Heart left ventricle (tissue), 16 donors: ENCODE measurements at regions not wholly inside any gene's neighbourhood (a gene's known extent, or its start where the extent isn't known, plus 50 kb on each side); places are given as distances from the start of the nearest gene placed in this dataset.

ENCODE experiments used
- ATAC-seq, 4 donors: fragments of 200-7000 bp; cut with Tn5 transposase; one replicate each; pipeline ENCODE4 v1.9.1; 2020 to 2022; ENCODE audit warnings: moderate library complexity in 4 of 4, mild to moderate bottlenecking in 3 of 4, moderate number of reproducible peaks in 1 of 4
- DNase-seq, 5 donors: peaks; one replicate each; pipeline ENCODE4 v3.0.0-alpha.2; 2020
- H3K27ac ChIP-seq, 12 donors: fragments of 200-600 bp; sonication (generic) in 4 of 12; one replicate each; pipeline versions ENCODE4 v1.5.0 to v1.8.0; 2016 to 2022; ENCODE audit warnings: mild to moderate bottlenecking in 2 of 12
- H3K27me3 ChIP-seq, 9 donors: fragments of 200-600 bp; sonication (generic) in 2 of 9; one replicate each; pipeline versions ENCODE4 v1.5.1 to v1.8.0; 2016 to 2022; ENCODE audit warnings: mild to moderate bottlenecking in 3 of 9
- H3K36me3 ChIP-seq, 9 donors: fragments of 200-600 bp; sonication (generic) in 2 of 9; one replicate each; pipeline versions ENCODE4 v1.5.0 to v1.8.0; 2018 to 2022; ENCODE audit warnings: mild to moderate bottlenecking in 2 of 9
- H3K4me1 ChIP-seq, 12 donors: fragments of 200-600 bp; sonication (generic) in 4 of 12; one replicate each; pipeline versions ENCODE4 v1.5.0 to v1.8.0; 2016 to 2022; ENCODE audit warnings: mild to moderate bottlenecking in 3 of 12
- H3K4me3 ChIP-seq, 12 donors: fragments of 200-600 bp; sonication (generic) in 4 of 12; one replicate each; pipeline versions ENCODE4 v1.5.0 to v1.8.0; 2017 to 2022; ENCODE audit warnings: mild to moderate bottlenecking in 9 of 12, moderate library complexity in 4 of 12
- H3K9me3 ChIP-seq, 12 donors: fragments of 200-600 bp; sonication (generic) in 4 of 12; one replicate each; pipeline versions ENCODE4 v1.5.0 to v1.8.0; 2016 to 2022; ENCODE audit warnings: mild to moderate bottlenecking in 1 of 12
- POLR2A ChIP-seq, 2 donors: fragments of 450-650 bp; IDR thresholded peaks; one replicate each; pipeline ENCODE4 v1.6.1; 2017; ENCODE audit warnings: antibody characterized with exemption in 2 of 2, mild to moderate bottlenecking in 2 of 2, moderate library complexity in 2 of 2
- WGBS, 4 donors: extraction: QIAGEN DNeasy Blood & Tissue Kit in 2 of 4; methylation state at CpG; one replicate each; pipeline versions ENCODE4 v1.1.5 to v1.1.7; 2013 to 2018; 5-methylcytosine and 5-hydroxymethylcytosine counted together
- intact Hi-C, 10 donors: fragments of 100-400 bp; cut with DNase I; formaldehyde crosslinking; loops; one replicate each; pipeline versions ENCODE4 v1.11.1 to v1.14.2; 2022
- TF ChIP-seq, protein P1 (sequence below), 12 donors: fragments of 200-600 bp; sonication (generic) in 4 of 12; IDR thresholded peaks; one replicate each; pipeline versions ENCODE4 v1.5.0 to v1.8.0; 2018 to 2022; ENCODE audit warnings: antibody characterized with exemption in 12 of 12, mild to moderate bottlenecking in 5 of 12
- donor health status: ischemic (EF 13 %, LVEDD 7.1; RV severe dilation, severe dysfunction).
- donor health status: healthy with polysubstance abuse.
- donor health status: DM: no; HTN: yes; CAD: no.
- donor health status: DM: no; HTN: no; CAD: no.
- donor health status: ischemic (EF 25% LVEDD 6.9; RV normal size, moderate dysfunction).
- donor health status: ischemic (EF 25% LVEDD 5.7; RV mildly dilated, moderate dysfunction).
- donor health status: healthy.
- donor health status: DM: yes; HTN: yes; CAD: no.
- donor health status: ischemic (EF 35%, LVEDD 5.7; RV mildly dilated, moderate dysfunction).
- donor health status: nonischemic (EF 11% LVEDD 7.7; RV severe dilation, severe dysfunction).
- donor health status: DM: yes; HTN: yes; CAD: no.
- donor health status: PGD.
- donor health status: ischemic (EF 29% LVEDD 5.4; RV normal size, mild dysfunction).
- donor health status: nonischemic (EF 23%, LVEDD 6.1; RV moderate dilation, normal function).

GRCh38 chr15:69699096-69699495 lies 246.5 kb downstream of the RPLP1 start:
- TF ChIP-seq, protein P1, sequence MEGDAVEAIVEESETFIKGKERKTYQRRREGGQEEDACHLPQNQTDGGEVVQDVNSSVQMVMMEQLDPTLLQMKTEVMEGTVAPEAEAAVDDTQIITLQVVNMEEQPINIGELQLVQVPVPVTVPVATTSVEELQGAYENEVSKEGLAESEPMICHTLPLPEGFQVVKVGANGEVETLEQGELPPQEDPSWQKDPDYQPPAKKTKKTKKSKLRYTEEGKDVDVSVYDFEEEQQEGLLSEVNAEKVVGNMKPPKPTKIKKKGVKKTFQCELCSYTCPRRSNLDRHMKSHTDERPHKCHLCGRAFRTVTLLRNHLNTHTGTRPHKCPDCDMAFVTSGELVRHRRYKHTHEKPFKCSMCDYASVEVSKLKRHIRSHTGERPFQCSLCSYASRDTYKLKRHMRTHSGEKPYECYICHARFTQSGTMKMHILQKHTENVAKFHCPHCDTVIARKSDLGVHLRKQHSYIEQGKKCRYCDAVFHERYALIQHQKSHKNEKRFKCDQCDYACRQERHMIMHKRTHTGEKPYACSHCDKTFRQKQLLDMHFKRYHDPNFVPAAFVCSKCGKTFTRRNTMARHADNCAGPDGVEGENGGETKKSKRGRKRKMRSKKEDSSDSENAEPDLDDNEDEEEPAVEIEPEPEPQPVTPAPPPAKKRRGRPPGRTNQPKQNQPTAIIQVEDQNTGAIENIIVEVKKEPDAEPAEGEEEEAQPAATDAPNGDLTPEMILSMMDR (IDR thresholded peaks at IDR 0.05) = no peak
- no peak for TF ChIP-seq POLR2A (IDR thresholded peaks at IDR 0.05)
- DNase-seq (no peak), ATAC-seq (no peak)
- intact Hi-C loops = loop anchor here in 1 of 10 donors (10.0 kb wide), 1 partner anchor 56 kb away; no protein-coding TSS in a partner anchor
- Histone ChIP-seq H3K27me3 (no peaks in the 10 kb centered on the region), H3K4me1 (peaks cover 0 to 5% (median 0%) of the 10 kb centered on the region in 12 donors), H3K27ac (no peak overlapping the region), H3K9me3 (no peaks in the 10 kb centered on the region), H3K4me3 (no peak overlapping the region), H3K36me3 (no peaks in the 10 kb centered on the region)
- WGBS, 4 donors = 55 to 89% (median 82%) methylated on average over 1 of the region's 1 CpG

GRCh38 chr15:69700380-69700779 lies 247.8 kb downstream of the RPLP1 start:
- no peak for ATAC-seq
- DNase-seq = no peak
- Histone ChIP-seq H3K4me1 (peaks cover 0 to 5% (median 0%) of the 10 kb centered on the region in 12 donors), H3K9me3 (no peaks in the 10 kb centered on the region), H3K27me3 (no peaks in the 10 kb centered on the region), H3K4me3 (no peak overlapping the region), H3K36me3 (no peaks in the 10 kb centered on the region), H3K27ac (no peak overlapping the region)
- TF ChIP-seq, protein P1 (IDR thresholded peaks at IDR 0.05) = no peak
- no peak for TF ChIP-seq POLR2A (IDR thresholded peaks at IDR 0.05)
- 83 to 100% (median 89%) methylated on average over 2 to 3 of the region's 3 CpGs for WGBS, 4 donors
- intact Hi-C loops = no loop called here

- Histone ChIP-seq H3K4me1 (peaks cover 0 to 5% (median 0%) of the 10 kb centered on the region in 12 donors), H3K4me3 (no peak overlapping the region), H3K27ac (no peak overlapping the region), H3K36me3 (no peaks in the 10 kb centered on the region), H3K27me3 (no peaks in the 10 kb centered on the region), H3K9me3 (peaks cover 0 to 5% (median 0%) of the 10 kb centered on the region in 12 donors)
- DNase-seq (no peak), ATAC-seq (no peak)
- no peak for TF ChIP-seq POLR2A (IDR thresholded peaks at IDR 0.05)
- TF ChIP-seq, protein P1 (IDR thresholded peaks at IDR 0.05) = no peak
- WGBS, 4 donors = 78 to 88% (median 83%) methylated on average over 3 of the region's 3 CpGs
- intact Hi-C loops = no loop called here
Observed at GRCh38 chr15:69701198-69701597, 248.6 kb downstream of the RPLP1 start.

DNA sequence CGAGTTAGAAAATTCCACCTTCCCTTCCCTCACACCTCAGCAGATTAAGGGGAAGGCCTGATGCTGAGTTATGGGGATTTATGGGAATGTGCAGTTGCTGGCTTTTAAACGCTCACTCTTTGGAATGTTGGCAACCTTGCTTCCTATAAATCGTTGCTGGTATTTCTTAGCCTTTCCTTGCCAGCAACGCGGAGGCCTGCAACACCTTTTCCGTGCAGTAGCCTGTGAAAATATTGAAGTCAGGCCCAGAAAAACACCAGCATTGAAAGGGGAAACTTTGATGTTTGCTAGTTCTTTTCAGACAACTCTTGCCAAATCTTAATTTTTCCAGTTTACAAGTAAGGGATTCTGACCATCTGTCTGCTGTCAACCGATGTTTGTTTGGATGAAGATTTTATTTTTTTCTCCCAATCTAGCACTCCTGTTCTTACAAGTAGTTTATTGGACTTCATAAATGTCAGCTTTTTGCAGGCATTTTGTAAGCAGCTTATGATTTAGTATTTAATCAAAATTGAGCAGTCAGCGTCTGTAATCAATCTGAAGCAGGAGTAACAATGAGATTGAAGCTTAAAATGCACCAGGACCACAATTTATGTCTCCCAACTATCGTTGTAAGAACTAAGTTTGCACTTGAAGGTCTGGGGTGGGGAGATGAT lies 251.0 kb downstream of the RPLP1 start:
- Histone ChIP-seq H3K27ac (no peak overlapping the region), H3K4me3 (no peak overlapping the region), H3K27me3 (no peaks in the 10 kb centered on the region), H3K36me3 (no peaks in the 10 kb centered on the region), H3K4me1 (peaks cover 0 to 3% (median 0%) of the 10 kb centered on the region in 12 donors), H3K9me3 (peaks cover 0 to 17% (median 9%) of the 10 kb centered on the region in 12 donors)
- DNase-seq = no peak
- ATAC-seq = no peak
- intact Hi-C loops = no loop called here
- WGBS, 4 donors = 67 to 73% (median 68%) methylated on average over 9 of the region's 9 CpGs
- TF ChIP-seq, protein P1 (IDR thresholded peaks at IDR 0.05) = no peak
- no peak for TF ChIP-seq POLR2A (IDR thresholded peaks at IDR 0.05)
